SK-MEL-5 (cell line): ENCODE measurements at regions not wholly inside any gene's neighbourhood (a gene's known extent, or its start where the extent isn't known, plus 50 kb on each side); places are given as distances from the start of the nearest gene placed in this dataset.

ENCODE experiments used
- DNase-seq: peaks from one replicate; pipeline ENCODE4 v3.0.0-alpha.2; 2016; ENCODE audit warnings: low read depth, low spot score
- in situ Hi-C: cut with HindIII; loops from 2 replicates; pipeline ENCODE4 v1.10.0; 2016; ENCODE audit warnings: low sequenced_read_pairs, high pct_unique_total_duplicates, low pct_unique_long_range_greater_than_20kb

DNA sequence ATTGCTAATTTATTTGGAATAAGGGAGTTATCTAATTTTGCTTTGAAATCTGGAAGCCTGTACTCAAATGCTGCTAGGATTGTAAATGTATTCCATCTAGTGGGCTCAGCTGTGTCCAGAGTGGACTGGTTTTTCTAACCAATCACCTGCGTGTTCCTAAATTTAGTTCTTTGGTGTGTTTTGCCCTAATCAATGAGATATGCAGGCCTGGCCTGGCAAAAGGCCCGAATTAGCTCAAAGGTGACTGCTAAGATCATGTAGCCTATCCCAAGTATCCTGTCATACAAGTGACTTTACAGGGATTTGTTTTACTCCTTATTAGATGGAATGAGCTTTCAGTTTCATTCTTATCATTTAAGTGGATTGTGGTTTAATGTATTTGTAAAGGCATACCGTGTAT, 51.3 kb upstream of the ARMC2 start:
- in situ Hi-C loops, result no loop called here
- no peak for DNase-seq

DNA sequence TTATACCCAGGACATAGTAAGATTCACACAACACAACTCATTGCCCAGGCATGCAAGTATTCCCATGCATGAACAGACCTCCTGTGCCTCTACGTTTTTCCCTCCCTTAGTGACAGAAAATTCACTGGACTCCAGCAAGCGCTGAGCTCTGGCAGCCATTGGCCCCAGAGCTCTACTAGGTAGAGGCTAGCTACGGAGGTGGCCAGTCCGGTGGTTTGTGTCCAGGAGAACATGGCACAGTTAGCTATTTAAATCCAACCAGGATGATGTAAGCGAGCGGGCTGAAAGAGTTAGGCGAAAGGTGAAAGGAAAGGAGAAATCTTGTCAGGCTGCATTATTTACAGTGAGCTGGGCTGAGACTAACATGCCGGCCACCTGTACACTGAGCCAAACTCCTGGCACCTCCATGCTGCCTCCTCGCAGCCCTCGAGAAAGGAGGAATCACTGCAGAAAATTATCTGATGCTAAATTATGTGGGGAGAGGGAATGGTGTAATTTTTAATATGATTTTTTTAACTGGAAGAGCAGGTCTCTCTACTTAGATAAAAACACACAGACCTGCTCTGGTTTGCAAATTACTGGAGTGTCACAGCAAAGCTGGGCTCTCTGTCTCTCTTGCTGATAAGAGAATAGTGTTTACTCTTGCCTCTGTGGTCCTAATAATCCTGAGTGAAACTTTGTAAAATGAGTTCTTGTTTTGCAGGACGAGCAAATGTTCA, 50.1 kb upstream of the ARMC2 start:
- no peak for DNase-seq
- in situ Hi-C loops, result no loop called here
